HEK293 (cell line): ENCODE measurements at regions not wholly inside any gene's neighbourhood (a gene's known extent, or its start where the extent isn't known, plus 50 kb on each side); places are given as distances from the start of the nearest gene placed in this dataset.

Source experiments
- CTCF ChIA-PET: fragments of 350-600 bp; formaldehyde crosslinking; extraction: SDS; loops from one replicate; lab custom pipeline; 2021; ENCODE audit warnings: antibody characterized with exemption; lab: Yijun Ruan, JAX
- POLR2A ChIA-PET: fragments of 300-600 bp; formaldehyde crosslinking; extraction: SDS; loops from one replicate; lab custom pipeline; 2020; ENCODE audit warnings: antibody characterized with exemption, inconsistent platforms; lab: Yijun Ruan, JAX
- H3K27ac ChIP-seq: fragments of 200-500 bp; sonication (Bioruptor generic); 2 replicates; pipeline ENCODE4 v1.5.1; 2014; ENCODE audit warnings: low read depth, low read length, control low read depth, inconsistent platforms; ENCODE audit errors: extremely low read depth
- H3K36me3 ChIP-seq, 2 experiments: fragments of 200-500 bp in 1 of 2; sonication (Bioruptor generic) in 1 of 2; 1 replicate in 1 of 2; 2 replicates in 1 of 2; pipeline ENCODE4 v1.5.1; 2014 to 2017; ENCODE audit warnings: inconsistent platforms in 2 of 2, low read length in 2 of 2; ENCODE audit not compliant: control insufficient read depth in 2 of 2, insufficient read depth in 1 of 2
- H3K4me1 ChIP-seq: fragments of 200-500 bp; sonication (Bioruptor generic); 2 replicates; pipeline ENCODE4 v1.5.1; 2014; ENCODE audit warnings: mild to moderate bottlenecking, low read length, inconsistent platforms; ENCODE audit not compliant: control insufficient read depth, insufficient read depth
- H3K4me3 ChIP-seq: 2 replicates; pipeline ENCODE4 v1.5.1; 2011; ENCODE audit warnings: low read depth, mild to moderate bottlenecking, control low read depth, low read length, moderate library complexity
- H3K9me3 ChIP-seq: fragments of 200-500 bp; sonication (Bioruptor generic); 2 replicates; pipeline ENCODE4 v1.5.1; 2014; ENCODE audit warnings: low read depth, low read length, inconsistent platforms; ENCODE audit not compliant: control insufficient read depth, insufficient read depth
- KLF16 ChIP-seq: fragments of 450-650 bp; formaldehyde crosslinking; IDR thresholded peaks from 2 replicates; pipeline ENCODE4 v1.5.1; 2017; ENCODE audit warnings: missing biosample characterization, missing genetic modification characterization
- MYNN ChIP-seq: fragments of 450-650 bp; formaldehyde crosslinking; IDR thresholded peaks from 2 replicates; pipeline ENCODE4 v1.5.1; 2016; ENCODE audit warnings: missing biosample characterization, missing genetic modification characterization, borderline replicate concordance
- OSR2 ChIP-seq: fragments of 450-650 bp; formaldehyde crosslinking; IDR thresholded peaks from 2 replicates; pipeline ENCODE4 v1.5.1; 2016; ENCODE audit warnings: missing biosample characterization, missing genetic modification characterization
- SP3 ChIP-seq: fragments of 450-650 bp; formaldehyde crosslinking; IDR thresholded peaks from 2 replicates; pipeline ENCODE4 v1.5.1; 2016; ENCODE audit warnings: missing biosample characterization, missing genetic modification characterization
- WT1 ChIP-seq: fragments of 450-650 bp; formaldehyde crosslinking; IDR thresholded peaks from 2 replicates; pipeline ENCODE4 v1.5.1; 2016; ENCODE audit warnings: missing biosample characterization, missing genetic modification characterization
- ZBTB21 ChIP-seq: fragments of 450-650 bp; formaldehyde crosslinking; IDR thresholded peaks from 2 replicates; pipeline ENCODE4 v1.5.1; 2017; ENCODE audit warnings: missing biosample characterization, missing genetic modification characterization
- ZNF132 ChIP-seq: fragments of 450-650 bp; formaldehyde crosslinking; IDR thresholded peaks from 2 replicates; pipeline ENCODE4 v1.5.1; 2017; ENCODE audit warnings: missing biosample characterization, missing genetic modification characterization, borderline replicate concordance
- ZNF214 ChIP-seq: fragments of 450-650 bp; formaldehyde crosslinking; IDR thresholded peaks from 2 replicates; pipeline ENCODE4 v1.5.1; 2017; ENCODE audit warnings: missing biosample characterization, mild to moderate bottlenecking, missing genetic modification characterization, borderline replicate concordance
- ZNF248 ChIP-seq: fragments of 450-650 bp; formaldehyde crosslinking; IDR thresholded peaks from 2 replicates; pipeline ENCODE4 v1.5.1; 2017; ENCODE audit warnings: missing biosample characterization, missing genetic modification characterization
- ZNF274 ChIP-seq, 2 experiments: fragments of 200-500 bp in 1 of 2; fragments of 450-650 bp in 1 of 2; sonication (Bioruptor generic) in 1 of 2; formaldehyde crosslinking in 1 of 2; IDR thresholded peaks; 2 replicates each; pipeline versions ENCODE4 v1.5.1 to v1.6.1; 2014 to 2016; ENCODE audit warnings: borderline replicate concordance in 1 of 2, inconsistent platforms in 1 of 2, low read length in 1 of 2, missing biosample characterization in 1 of 2, missing genetic modification characterization in 1 of 2
- ZNF302 ChIP-seq: fragments of 450-650 bp; formaldehyde crosslinking; IDR thresholded peaks from 2 replicates; pipeline ENCODE4 v1.5.1; 2016; ENCODE audit warnings: missing biosample characterization, missing genetic modification characterization, low read depth
- ZNF350 ChIP-seq: fragments of 450-650 bp; formaldehyde crosslinking; IDR thresholded peaks from 2 replicates; pipeline ENCODE4 v1.5.0; 2017; ENCODE audit warnings: missing biosample characterization, mild to moderate bottlenecking, missing genetic modification characterization
- ZNF354C ChIP-seq: fragments of 450-650 bp; formaldehyde crosslinking; IDR thresholded peaks from 2 replicates; pipeline ENCODE4 v1.5.1; 2016; ENCODE audit warnings: missing biosample characterization, missing genetic modification characterization, low read depth, borderline replicate concordance
- ZNF423 ChIP-seq: fragments of 450-650 bp; formaldehyde crosslinking; IDR thresholded peaks from 2 replicates; pipeline ENCODE4 v1.5.1; 2016; ENCODE audit warnings: missing biosample characterization, missing genetic modification characterization
- ZNF48 ChIP-seq: fragments of 450-650 bp; formaldehyde crosslinking; IDR thresholded peaks from 2 replicates; pipeline ENCODE4 v1.5.1; 2016; ENCODE audit warnings: missing biosample characterization, missing genetic modification characterization
- ZNF521 ChIP-seq: fragments of 450-650 bp; formaldehyde crosslinking; IDR thresholded peaks from 2 replicates; pipeline ENCODE4 v1.5.1; 2017; ENCODE audit warnings: missing biosample characterization, mild to moderate bottlenecking, missing genetic modification characterization
- ZNF555 ChIP-seq: fragments of 450-650 bp; formaldehyde crosslinking; conservative IDR thresholded peaks from 2 replicates; pipeline ENCODE4 v1.5.1; 2017; ENCODE audit warnings: missing biosample characterization, mild to moderate bottlenecking, missing genetic modification characterization, inconsistent platforms
- ZNF585B ChIP-seq: fragments of 450-650 bp; formaldehyde crosslinking; IDR thresholded peaks from 2 replicates; pipeline ENCODE4 v1.5.1; 2016; ENCODE audit warnings: missing biosample characterization, missing genetic modification characterization
- ZNF639 ChIP-seq: fragments of 450-650 bp; formaldehyde crosslinking; IDR thresholded peaks from 2 replicates; pipeline ENCODE4 v1.5.1; 2016; ENCODE audit warnings: missing biosample characterization, missing genetic modification characterization
- ZSCAN23 ChIP-seq: fragments of 450-650 bp; formaldehyde crosslinking; IDR thresholded peaks from 2 replicates; pipeline ENCODE4 v1.5.1; 2016; ENCODE audit warnings: missing biosample characterization, missing genetic modification characterization
- TF ChIP-seq, protein P1 (sequence below): fragments of 450-650 bp; formaldehyde crosslinking; IDR thresholded peaks from 2 replicates; pipeline ENCODE4 v1.5.1; 2016; ENCODE audit warnings: missing biosample characterization, missing genetic modification characterization, borderline replicate concordance
- TF ChIP-seq, protein P2 (sequence below): fragments of 450-650 bp; formaldehyde crosslinking; IDR thresholded peaks from 2 replicates; pipeline ENCODE4 v1.5.1; 2017; ENCODE audit warnings: missing biosample characterization, missing genetic modification characterization
- TF ChIP-seq, protein P3 (sequence below): fragments of 450-650 bp; formaldehyde crosslinking; IDR thresholded peaks from 2 replicates; pipeline ENCODE4 v1.5.1; 2016; ENCODE audit warnings: missing biosample characterization, missing genetic modification characterization

- POLR2A ChIA-PET: no interaction called here
- TF ChIP-seq ZBTB21: no peak
- TF ChIP-seq, protein P1, sequence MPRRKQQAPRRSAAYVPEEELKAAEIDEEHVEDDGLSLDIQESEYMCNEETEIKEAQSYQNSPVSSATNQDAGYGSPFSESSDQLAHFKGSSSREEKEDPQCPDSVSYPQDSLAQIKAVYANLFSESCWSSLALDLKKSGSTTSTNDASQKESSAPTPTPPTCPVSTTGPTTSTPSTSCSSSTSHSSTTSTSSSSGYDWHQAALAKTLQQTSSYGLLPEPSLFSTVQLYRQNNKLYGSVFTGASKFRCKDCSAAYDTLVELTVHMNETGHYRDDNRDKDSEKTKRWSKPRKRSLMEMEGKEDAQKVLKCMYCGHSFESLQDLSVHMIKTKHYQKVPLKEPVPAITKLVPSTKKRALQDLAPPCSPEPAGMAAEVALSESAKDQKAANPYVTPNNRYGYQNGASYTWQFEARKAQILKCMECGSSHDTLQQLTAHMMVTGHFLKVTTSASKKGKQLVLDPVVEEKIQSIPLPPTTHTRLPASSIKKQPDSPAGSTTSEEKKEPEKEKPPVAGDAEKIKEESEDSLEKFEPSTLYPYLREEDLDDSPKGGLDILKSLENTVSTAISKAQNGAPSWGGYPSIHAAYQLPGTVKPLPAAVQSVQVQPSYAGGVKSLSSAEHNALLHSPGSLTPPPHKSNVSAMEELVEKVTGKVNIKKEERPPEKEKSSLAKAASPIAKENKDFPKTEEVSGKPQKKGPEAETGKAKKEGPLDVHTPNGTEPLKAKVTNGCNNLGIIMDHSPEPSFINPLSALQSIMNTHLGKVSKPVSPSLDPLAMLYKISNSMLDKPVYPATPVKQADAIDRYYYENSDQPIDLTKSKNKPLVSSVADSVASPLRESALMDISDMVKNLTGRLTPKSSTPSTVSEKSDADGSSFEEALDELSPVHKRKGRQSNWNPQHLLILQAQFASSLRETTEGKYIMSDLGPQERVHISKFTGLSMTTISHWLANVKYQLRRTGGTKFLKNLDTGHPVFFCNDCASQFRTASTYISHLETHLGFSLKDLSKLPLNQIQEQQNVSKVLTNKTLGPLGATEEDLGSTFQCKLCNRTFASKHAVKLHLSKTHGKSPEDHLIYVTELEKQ (tag by site-specific recombination): no peak
- TF ChIP-seq ZNF274 (IDR thresholded peaks at IDR 0.05; ENCODE audit: low read length): no peak
- no peak for TF ChIP-seq ZNF274 (tag by site-specific recombination; IDR thresholded peaks at IDR 0.05; ENCODE audit: borderline replicate concordance)
- TF ChIP-seq ZNF585B (tag by site-specific recombination): no peak
- TF ChIP-seq, protein P2, sequence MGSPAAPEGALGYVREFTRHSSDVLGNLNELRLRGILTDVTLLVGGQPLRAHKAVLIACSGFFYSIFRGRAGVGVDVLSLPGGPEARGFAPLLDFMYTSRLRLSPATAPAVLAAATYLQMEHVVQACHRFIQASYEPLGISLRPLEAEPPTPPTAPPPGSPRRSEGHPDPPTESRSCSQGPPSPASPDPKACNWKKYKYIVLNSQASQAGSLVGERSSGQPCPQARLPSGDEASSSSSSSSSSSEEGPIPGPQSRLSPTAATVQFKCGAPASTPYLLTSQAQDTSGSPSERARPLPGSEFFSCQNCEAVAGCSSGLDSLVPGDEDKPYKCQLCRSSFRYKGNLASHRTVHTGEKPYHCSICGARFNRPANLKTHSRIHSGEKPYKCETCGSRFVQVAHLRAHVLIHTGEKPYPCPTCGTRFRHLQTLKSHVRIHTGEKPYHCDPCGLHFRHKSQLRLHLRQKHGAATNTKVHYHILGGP (tag by site-specific recombination): no peak
- no peak for TF ChIP-seq ZNF521 (tag by site-specific recombination)
- TF ChIP-seq ZNF248 (tag by site-specific recombination): no peak
- TF ChIP-seq ZNF350 (tag by site-specific recombination): no peak
- TF ChIP-seq ZNF132 (tag by site-specific recombination): no peak
- no peak for TF ChIP-seq ZNF423 (tag by site-specific recombination)
- TF ChIP-seq ZSCAN23 (tag by site-specific recombination): no peak
- TF ChIP-seq, all 188 proteins: peak for 0
- H3K4me3 ChIP-seq: no peak overlapping the region
- no peaks in the 10 kb centered on the region for H3K9me3 ChIP-seq
- H3K4me1 ChIP-seq: no peaks in the 10 kb centered on the region
- H3K27ac ChIP-seq: no peak overlapping the region
- CTCF ChIA-PET: no interaction called here
- no peaks in the 10 kb centered on the region for H3K36me3 ChIP-seq
Observed at GRCh38 chr2:3009005-3009404, 368.6 kb downstream of the EIPR1 start.

- ChIA-PET POLR2A (no interaction called here), CTCF (no interaction called here)
- no peaks in the 10 kb centered on the region for H3K36me3 ChIP-seq
- H3K4me1 ChIP-seq: no peaks in the 10 kb centered on the region
- no peak for TF ChIP-seq KLF16
- TF ChIP-seq ZNF302: no peak
- TF ChIP-seq WT1: no peak
- no peak for TF ChIP-seq SP3 (tag by site-specific recombination)
- no peak for TF ChIP-seq OSR2 (tag by site-specific recombination)
- no peak for TF ChIP-seq ZNF48 (tag by site-specific recombination)
- TF ChIP-seq ZNF354C: no peak
- TF ChIP-seq ZNF214 (tag by site-specific recombination): no peak
- TF ChIP-seq, protein P3, sequence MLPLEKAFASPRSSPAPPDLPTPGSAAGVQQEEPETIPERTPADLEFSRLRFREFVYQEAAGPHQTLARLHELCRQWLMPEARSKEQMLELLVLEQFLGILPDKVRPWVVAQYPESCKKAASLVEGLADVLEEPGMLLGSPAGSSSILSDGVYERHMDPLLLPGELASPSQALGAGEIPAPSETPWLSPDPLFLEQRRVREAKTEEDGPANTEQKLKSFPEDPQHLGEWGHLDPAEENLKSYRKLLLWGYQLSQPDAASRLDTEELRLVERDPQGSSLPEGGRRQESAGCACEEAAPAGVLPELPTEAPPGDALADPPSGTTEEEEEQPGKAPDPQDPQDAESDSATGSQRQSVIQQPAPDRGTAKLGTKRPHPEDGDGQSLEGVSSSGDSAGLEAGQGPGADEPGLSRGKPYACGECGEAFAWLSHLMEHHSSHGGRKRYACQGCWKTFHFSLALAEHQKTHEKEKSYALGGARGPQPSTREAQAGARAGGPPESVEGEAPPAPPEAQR: no peak
- TF ChIP-seq ZNF639 (tag by site-specific recombination): no peak
- no peak for TF ChIP-seq MYNN
- no peak for TF ChIP-seq ZNF555 (tag by site-specific recombination)
- TF ChIP-seq, all 188 proteins: peak for 0
- H3K4me3 ChIP-seq: no peak overlapping the region
- H3K27ac ChIP-seq: no peak overlapping the region
- no peaks in the 10 kb centered on the region for H3K9me3 ChIP-seq
Observed at GRCh38 chr2:3008561-3008960, 369.1 kb downstream of the EIPR1 start.
